Osteocyte (in vitro differentiated cells): ENCODE measurements at regions not wholly inside any gene's neighbourhood (a gene's known extent, or its start where the extent isn't known, plus 50 kb on each side); places are given as distances from the start of the nearest gene placed in this dataset.

Experiments
- DNase-seq: peaks from one replicate; pipeline ENCODE4 v3.0.0; 2021; ENCODE audit warnings: mixed read lengths; ENCODE audit not compliant: unreplicated experiment; ENCODE audit errors: extremely low spot score
- H3K27ac Mint-ChIP-seq: one replicate; pipeline ENCODE4 v1.8.0; 2021; ENCODE audit warnings: mild to moderate bottlenecking, mixed read lengths; ENCODE audit not compliant: unreplicated experiment
- H3K27me3 Mint-ChIP-seq: one replicate; pipeline ENCODE4 v1.8.0; 2021; ENCODE audit warnings: mixed read lengths; ENCODE audit not compliant: unreplicated experiment
- H3K36me3 Mint-ChIP-seq: one replicate; pipeline ENCODE4 v1.8.0; 2021; ENCODE audit warnings: mixed read lengths; ENCODE audit not compliant: unreplicated experiment
- H3K4me1 Mint-ChIP-seq: one replicate; pipeline ENCODE4 v1.8.0; 2021; ENCODE audit warnings: mixed read lengths; ENCODE audit not compliant: unreplicated experiment
- H3K4me3 Mint-ChIP-seq: one replicate; pipeline ENCODE4 v1.8.0; 2021; ENCODE audit warnings: mild to moderate bottlenecking, moderate library complexity, mixed read lengths; ENCODE audit not compliant: unreplicated experiment
- H3K9me3 Mint-ChIP-seq: one replicate; pipeline ENCODE4 v1.8.0; 2021; ENCODE audit warnings: mixed read lengths; ENCODE audit not compliant: unreplicated experiment
- CTCF ChIP-seq: fragments of 200-600 bp; sonication (generic); IDR thresholded peaks from 2 replicates; pipeline ENCODE4 v1.5.0; 2021; ENCODE audit warnings: antibody characterized with exemption, mild to moderate bottlenecking, moderate library complexity

GRCh38 chr3:95134693-95135413 is 1072.0 kb downstream of the NSUN3 start:
- H3K4me3 Mint-ChIP-seq, result no peak overlapping the region
- peaks cover 4% of the 10 kb centered on the region for H3K4me1 Mint-ChIP-seq
- no peak for TF ChIP-seq CTCF
- no peaks in the 10 kb centered on the region for H3K36me3 Mint-ChIP-seq
- DNase-seq, result no peak
- no peak overlapping the region for H3K27ac Mint-ChIP-seq
- no peaks in the 10 kb centered on the region for H3K27me3 Mint-ChIP-seq
- no peaks in the 10 kb centered on the region for H3K9me3 Mint-ChIP-seq

- Mint-ChIP-seq H3K9me3 (no peaks in the 10 kb centered on the region), H3K4me3 (no peak overlapping the region), H3K4me1 (no peaks in the 10 kb centered on the region), H3K27ac (no peak overlapping the region), H3K27me3 (peaks cover 7% of the 10 kb centered on the region), H3K36me3 (no peaks in the 10 kb centered on the region)
- no peak for TF ChIP-seq CTCF
- DNase-seq, result no peak
These were observed 1085.2 kb downstream of the NSUN3 start for GRCh38 chr3:95148107-95148506.

- Mint-ChIP-seq H3K27ac (no peak overlapping the region), H3K36me3 (no peaks in the 10 kb centered on the region), H3K9me3 (peaks cover 2% of the 10 kb centered on the region), H3K27me3 (peaks cover 7% of the 10 kb centered on the region), H3K4me3 (no peak overlapping the region), H3K4me1 (peaks cover 10% of the 10 kb centered on the region)
- no peak for TF ChIP-seq CTCF
- no peak for DNase-seq
These were observed 1088.7 kb downstream of the NSUN3 start for GRCh38 chr3:95151590-95151989.

GRCh38 chr3:95154766-95155165 is 1091.9 kb downstream of the NSUN3 start:
- no peak for DNase-seq

GRCh38 chr3:95162794-95163193 is 1099.9 kb downstream of the NSUN3 start:
- Mint-ChIP-seq H3K36me3 (no peaks in the 10 kb centered on the region), H3K27ac (peak overlapping the region; percentile 31), H3K27me3 (no peaks in the 10 kb centered on the region), H3K4me3 (no peak overlapping the region), H3K4me1 (peaks cover 7% of the 10 kb centered on the region), H3K9me3 (no peaks in the 10 kb centered on the region)
- DNase-seq, result no peak
- no peak for TF ChIP-seq CTCF

More at GRCh38 chr3:95154766-95155165, 1091.9 kb downstream of the NSUN3 start:
- peaks cover 1% of the 10 kb centered on the region for H3K36me3 Mint-ChIP-seq
- peaks cover 10% of the 10 kb centered on the region for H3K9me3 Mint-ChIP-seq
- no peak for TF ChIP-seq CTCF
- H3K27ac Mint-ChIP-seq, result no peak overlapping the region
- no peak overlapping the region for H3K4me3 Mint-ChIP-seq
- H3K27me3 Mint-ChIP-seq, result peaks cover 3% of the 10 kb centered on the region
- peaks cover 10% of the 10 kb centered on the region for H3K4me1 Mint-ChIP-seq
